OCI-LY3 (cell line): ENCODE measurements at regions not wholly inside any gene's neighbourhood (a gene's known extent, or its start where the extent isn't known, plus 50 kb on each side); places are given as distances from the start of the nearest gene placed in this dataset.

ENCODE experiments used
- EZH2phosphoT487 ChIP-seq: fragments of 200-600 bp; shearing (Covaris generic); IDR thresholded peaks from 2 replicates; pipeline ENCODE4 v1.6.1; 2018; ENCODE audit warnings: antibody characterized with exemption, mixed run types, low read depth
- TF ChIP-seq, protein P1 (sequence below): fragments of 200-600, 300-600 bp; sonication (generic); IDR thresholded peaks from 2 replicates; pipeline ENCODE4 v1.5.1; 2014; ENCODE audit warnings: antibody characterized with exemption, low read length, low read depth

DNA sequence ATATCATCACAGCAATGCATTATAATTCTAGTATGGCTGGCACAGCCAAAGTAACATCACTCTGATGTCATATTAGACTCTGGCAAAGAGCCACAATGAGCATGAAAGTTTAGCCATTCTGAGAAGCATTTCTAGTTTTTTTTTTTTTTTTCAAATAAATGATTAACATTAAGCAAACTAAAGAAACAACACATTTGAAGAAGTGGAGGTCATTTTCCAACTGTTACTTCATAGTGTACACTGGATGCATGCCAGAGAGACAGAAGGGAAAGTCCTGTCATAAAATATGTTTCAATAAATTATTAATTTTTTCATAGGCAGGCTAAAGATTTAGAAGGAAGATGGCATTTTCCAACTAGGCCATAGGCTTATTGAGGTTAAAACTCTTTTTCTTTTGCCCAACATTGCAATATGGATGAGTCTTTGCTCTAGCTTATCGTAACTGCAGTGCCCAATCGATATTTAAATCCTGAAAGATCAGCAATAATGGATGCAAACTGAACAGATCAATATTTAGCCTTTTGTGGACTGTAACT, 1630.4 kb upstream of the ACVR2A start:
- TF ChIP-seq, protein P1, sequence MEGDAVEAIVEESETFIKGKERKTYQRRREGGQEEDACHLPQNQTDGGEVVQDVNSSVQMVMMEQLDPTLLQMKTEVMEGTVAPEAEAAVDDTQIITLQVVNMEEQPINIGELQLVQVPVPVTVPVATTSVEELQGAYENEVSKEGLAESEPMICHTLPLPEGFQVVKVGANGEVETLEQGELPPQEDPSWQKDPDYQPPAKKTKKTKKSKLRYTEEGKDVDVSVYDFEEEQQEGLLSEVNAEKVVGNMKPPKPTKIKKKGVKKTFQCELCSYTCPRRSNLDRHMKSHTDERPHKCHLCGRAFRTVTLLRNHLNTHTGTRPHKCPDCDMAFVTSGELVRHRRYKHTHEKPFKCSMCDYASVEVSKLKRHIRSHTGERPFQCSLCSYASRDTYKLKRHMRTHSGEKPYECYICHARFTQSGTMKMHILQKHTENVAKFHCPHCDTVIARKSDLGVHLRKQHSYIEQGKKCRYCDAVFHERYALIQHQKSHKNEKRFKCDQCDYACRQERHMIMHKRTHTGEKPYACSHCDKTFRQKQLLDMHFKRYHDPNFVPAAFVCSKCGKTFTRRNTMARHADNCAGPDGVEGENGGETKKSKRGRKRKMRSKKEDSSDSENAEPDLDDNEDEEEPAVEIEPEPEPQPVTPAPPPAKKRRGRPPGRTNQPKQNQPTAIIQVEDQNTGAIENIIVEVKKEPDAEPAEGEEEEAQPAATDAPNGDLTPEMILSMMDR, result no peak
- no peak for TF ChIP-seq EZH2phosphoT487
